Hematopoietic multipotent progenitor cell treated with erythropoietin and hydrocortisone succinate and interleukin-3 and kit ligand, for 6 days (in vitro differentiated cells): ENCODE measurements at regions not wholly inside any gene's neighbourhood (a gene's known extent, or its start where the extent isn't known, plus 50 kb on each side); places are given as distances from the start of the nearest gene placed in this dataset.
A peak's percentile ranks its signal among the peaks of the same experiment; 100 is the strongest.
"Not testable (repeated sequence)": the region's sequence is repeated elsewhere in the genome, so short reads cannot be mapped to it uniquely, and the experiment has no call there.

Source experiments
- DNase-seq: peaks from one replicate; pipeline ENCODE4 v3.0.0-alpha.2; 2015

DNA sequence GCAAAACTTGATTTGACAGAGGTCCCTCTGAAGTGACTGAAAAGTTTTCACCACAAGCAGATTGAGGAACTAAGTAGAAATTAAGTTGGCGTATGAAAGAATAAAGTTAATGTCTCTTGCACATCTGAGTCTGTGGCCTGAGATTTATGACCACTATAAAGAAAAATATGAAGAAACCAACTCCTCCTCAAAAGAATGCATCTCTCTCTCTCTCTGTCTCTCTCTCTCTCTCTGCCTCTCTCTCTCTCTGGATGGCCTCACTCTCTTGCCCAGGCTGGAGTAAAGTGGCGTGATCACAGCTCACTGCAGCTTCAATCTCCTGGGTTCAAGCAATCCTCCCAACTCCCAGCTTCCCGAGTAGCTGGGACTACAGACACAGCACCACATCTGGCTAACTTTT, 55.2 kb downstream of the RPL22L1 start:
- no peak for DNase-seq

GRCh38 chr3:170813266-170813665, 56.7 kb downstream of the RPL22L1 start:
- no peak for DNase-seq

DNA sequence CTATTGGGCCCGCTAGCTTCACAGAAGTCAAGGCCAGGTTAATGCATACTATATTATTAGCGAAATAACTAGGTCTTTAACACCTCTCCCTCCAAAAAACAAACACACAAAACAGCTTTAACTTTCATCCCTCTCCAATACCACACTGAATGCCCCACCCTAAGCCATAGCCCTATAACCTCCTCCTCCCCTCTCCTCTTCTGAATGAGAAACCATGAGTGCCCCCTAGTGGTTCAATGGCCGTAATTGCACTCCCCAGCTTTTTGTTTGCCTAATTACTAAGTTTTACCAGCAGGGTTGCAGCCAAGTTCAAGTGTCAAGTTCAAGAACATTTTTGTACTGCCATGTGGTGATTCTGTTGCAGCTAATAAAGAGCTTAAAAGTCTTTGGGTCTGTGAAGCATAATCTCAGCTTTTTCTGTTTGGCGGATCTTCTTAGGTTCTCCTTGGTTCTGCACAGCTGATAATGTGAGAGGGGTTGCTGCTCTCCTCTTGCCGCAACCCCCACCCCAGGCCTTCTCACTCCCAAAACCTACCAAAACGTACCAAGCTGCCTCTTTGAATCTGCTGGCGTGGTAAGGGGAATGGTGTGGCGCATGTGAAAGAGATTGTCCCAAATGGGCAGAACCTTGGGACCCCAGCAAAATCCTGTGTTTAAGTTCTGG, 57.9 kb downstream of the RPL22L1 start:
- DNase-seq, result peak; percentile 94

DNA sequence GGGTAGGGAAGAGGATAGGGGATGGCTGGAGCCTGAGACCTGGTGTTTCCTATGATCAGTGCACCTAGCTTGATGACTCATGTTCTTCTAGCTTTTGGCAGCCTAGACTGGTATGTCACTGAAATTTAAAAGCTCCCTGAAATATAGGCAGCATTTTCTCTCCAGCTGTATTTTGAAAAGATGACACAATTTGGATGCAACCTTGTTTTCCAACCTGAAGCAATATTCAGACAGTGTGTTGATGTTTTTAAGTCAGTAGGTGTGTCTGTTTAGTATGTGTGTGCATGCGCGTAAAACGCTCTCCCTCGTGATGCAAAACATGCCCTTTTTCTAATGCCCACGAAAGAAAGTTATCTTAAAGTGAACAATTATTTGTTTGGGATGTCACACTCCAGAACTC, 58.5 kb downstream of the RPL22L1 start:
- DNase-seq, result peak; percentile 8

- DNase-seq, result peak; percentile 9
Measured at GRCh38 chr3:170809975-170810357, 60.0 kb downstream of the RPL22L1 start.

DNA sequence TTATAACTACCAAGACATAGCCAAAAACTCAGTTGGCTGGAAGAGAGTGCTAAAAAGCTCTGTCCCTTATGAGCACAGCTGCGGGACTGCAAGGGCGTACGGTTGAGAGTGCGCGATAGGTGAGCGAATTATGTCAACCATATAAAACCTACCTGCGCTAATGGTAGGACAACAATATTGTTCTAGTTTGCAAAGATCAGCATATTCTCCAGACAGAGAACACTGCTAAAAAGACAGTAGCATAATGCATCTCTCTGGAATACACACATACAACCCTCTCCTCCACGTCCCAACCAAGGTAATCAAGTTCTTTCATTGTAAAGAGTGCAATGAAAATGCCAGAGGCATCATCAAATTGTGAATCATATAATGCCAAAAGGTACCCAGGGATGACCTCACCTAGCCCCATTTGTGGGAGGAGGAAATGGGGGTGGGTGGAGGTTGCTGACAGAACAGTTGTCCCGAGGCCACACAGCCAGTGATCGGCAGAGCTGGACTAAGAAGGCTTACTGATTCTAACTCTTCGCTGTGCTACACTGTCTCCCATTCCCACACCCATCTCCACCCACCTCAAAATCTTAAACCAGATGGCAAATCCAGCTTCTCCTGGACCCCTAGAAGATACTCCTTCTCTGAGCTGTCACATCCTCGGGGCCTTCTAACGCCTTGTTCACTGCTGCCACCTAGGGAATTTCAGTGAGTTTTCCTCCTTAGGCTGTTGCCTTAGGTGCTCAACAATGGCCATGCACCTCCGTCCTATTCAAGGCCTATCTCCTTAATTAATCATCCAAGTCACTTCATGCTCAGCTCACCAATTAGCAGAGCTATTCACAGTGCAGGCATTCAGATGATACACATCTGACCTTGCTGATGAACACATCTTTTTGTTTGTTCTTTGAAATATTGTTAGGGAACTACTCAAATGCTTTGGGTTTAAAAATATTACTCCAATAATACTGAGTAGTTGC, 60.7 kb downstream of the RPL22L1 start:
- peak; percentile 86 for DNase-seq

DNA sequence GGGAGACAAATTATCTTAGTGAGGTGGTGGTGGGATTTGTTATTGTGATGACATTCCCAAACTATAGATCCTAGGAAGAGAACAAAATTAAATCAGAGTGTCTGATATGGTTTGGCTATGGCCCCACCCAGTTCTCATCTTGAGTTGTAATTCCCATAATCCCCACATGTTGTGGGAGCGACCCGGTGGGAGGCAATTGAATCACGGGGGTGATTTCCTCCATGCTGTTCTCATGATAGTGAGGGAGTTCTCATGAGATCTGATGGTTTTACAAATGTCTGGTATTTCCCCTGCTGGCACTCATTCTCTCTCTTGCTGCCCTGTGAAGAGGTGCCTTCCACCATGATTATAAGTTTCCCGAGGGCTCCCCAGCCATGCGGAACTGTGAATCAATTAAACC, 62.0 kb downstream of the RPL22L1 start:
- DNase-seq, result no peak

DNA sequence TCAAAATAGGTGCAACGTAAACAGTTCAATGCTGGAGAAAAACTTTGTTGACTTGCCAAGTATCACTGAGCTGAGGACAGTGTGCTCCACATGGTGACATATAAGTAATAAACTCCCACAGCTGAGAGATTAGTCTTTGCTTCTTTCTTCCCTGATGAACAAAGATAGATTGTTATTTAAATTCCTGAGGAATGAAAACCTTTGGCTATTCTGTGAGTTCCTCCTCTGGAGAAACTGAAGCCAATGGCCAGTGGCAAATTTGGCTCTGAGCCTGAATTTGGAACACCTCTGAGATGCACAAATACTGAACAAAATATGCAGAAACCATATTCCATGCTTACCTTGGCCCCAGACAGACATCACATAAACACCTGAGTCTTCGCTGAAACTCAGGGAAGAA, 63.3 kb downstream of the RPL22L1 start:
- DNase-seq, result no peak

- no peak for DNase-seq
Measured at GRCh38 chr3:170806141-170806540, 63.9 kb downstream of the RPL22L1 start.

DNA sequence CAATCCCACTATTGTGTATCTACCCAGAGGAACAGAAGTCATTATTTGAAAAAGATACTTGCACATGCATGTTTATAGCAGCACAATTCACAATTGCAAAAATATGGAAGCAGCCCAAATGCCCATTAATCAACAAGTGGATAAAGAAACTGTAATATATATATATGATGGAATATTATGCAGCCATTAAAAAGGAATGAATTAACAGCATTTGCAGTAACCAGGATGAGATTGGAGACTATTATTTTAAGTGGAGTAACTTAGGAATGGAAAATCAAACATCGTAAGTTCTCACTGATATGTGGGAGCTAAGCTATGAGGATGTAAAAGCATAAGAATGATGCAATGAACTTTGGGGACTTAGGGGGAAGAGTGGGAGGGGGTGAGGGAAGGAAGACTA, 64.7 kb downstream of the RPL22L1 start:
- not testable (repeated sequence) for DNase-seq

GRCh38 chr3:170804634-170805033, 65.4 kb downstream of the RPL22L1 start:
- not testable (repeated sequence) for DNase-seq

DNA sequence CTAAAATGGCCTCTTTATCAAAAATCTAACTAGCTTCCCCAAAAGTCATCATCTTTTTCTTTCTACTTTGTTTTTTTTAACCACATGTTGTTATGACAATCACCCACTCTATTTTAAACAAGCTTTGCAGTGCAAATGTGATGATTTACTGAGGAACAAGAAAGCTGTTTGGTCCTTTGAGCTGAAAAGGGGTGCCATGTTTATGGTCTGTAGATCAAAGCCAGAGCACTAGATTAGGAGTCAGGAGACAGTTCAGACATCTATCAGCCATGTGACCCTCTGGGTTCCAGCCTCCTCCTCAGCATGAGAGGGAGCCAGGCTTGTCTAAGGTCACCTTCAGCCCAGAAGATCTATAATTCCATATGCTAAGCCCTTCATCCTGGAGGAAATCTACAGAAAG, 65.9 kb downstream of the RPL22L1 start:
- no peak for DNase-seq

DNA sequence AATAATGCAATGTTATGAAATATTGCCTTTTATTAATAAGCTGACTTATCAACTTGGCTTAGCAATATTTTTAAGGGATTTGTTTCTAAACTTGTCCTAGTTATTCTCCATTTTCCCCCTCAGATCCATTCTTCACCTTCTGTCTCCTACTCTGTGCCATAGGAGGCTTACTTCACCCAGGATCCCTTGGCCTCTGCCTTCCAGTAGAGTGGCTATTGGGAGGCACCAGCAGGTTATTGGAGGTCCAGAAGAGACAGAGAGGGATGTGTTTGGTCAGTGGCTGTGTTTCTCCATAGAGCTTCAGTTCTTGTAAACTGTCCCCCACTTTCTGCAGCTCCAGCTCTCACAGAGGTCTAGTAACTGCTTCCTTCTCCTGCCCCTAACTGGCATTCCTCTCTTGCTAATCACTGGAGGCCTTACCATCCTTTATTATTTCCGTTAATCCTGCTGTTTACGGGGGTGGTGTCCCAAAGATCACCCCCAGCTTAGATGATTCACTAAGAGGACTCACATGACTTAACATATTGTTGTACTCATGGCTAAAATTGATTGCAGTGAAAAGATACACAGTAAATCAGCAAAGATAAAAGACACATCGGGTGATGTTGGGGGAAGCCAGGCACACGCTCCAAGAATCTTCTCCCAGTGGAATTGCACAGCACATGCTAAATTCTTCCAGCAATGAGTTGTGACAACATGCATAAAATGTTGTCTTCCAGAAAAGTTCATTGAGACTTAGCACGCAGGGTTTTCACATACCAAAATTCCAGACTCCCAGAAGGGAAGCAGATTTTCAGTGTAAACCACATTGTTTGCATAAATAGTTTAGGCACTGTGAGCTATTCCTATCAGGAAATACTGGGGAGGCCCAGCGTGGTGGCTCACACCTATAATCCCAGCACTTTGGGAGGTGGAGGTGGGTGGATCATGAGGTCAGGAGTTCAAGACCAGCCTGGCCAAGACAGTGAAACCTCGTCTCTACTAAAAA, 67.5 kb downstream of the RPL22L1 start:
- no peak for DNase-seq

GRCh38 chr3:170801597-170801996, 68.4 kb downstream of the RPL22L1 start:
- no peak for DNase-seq

DNA sequence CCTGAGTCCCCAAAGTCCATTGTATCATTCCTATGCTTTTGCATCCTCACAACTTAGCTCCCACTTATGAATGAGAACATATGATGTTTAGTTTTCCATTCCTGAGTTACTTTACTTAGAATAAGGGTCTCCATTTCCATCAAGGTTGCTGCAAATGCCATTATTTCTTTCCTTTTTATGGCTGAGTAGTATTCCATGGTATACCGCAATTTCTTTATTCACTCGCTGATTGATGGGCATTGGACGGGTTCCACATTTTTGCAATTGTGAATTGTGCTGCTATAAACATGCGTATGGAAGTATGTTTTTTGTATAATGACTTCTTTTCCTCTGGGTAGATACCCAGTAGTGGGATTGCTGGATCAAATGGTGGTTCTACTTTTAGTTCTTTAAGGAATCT, 69.7 kb downstream of the RPL22L1 start:
- not testable (repeated sequence) for DNase-seq

DNA sequence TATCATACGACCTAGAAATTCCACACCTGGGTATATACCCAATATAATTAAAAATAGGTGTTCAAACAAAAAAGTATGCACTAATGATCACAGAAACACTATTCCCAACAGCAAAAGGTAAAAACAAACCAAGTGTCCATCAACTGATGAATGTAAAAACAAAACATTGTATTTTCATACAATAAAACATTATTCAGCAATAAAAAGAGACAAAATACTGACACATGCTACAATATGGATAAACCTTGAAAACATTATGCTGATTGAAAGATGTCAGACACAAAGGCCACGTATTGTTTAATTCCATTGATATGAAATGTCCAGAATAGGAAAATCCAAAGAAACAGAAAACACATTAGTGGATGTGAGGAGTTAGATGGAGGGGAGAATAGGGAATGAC, 71.0 kb downstream of the RPL22L1 start:
- DNase-seq, result no peak

DNA sequence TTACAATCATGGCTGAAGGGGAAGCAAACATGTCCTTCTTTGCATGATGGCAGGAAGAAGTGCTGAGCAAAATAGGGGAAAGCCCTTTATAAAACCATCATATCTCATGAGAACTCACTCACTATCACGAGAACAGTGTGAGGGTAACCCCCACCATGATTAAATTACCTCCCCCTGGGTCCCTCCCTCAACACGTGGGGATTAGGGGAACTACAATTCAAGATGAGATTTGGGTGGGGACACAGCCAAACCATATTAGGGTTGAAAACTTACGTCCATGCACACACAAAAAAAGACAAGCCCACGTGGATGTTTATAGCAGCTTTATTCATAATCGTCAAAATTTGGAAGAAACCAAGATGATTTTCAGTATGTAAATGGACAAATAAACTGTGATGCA, 72.3 kb downstream of the RPL22L1 start:
- DNase-seq, result no peak

DNA sequence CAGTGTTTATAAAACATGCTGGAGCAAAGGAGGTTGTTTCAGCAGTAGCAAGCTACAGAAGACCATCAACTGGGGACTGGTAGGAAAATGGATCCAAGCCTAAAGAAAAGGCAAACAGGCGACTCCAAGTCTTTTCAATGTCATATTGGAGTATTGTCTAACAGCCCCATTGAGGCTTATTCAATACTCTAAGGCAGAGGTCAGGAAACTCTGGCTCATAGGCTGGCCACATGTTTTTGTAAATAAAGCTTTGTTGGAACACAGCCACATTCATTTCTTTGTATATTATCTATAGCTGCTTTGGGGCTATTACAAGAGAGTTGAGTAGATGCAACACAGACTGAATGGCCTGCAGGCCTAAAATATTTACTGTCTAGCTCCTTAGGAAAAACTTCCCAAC, 77.5 kb downstream of the RPL22L1 start:
- no peak for DNase-seq

DNA sequence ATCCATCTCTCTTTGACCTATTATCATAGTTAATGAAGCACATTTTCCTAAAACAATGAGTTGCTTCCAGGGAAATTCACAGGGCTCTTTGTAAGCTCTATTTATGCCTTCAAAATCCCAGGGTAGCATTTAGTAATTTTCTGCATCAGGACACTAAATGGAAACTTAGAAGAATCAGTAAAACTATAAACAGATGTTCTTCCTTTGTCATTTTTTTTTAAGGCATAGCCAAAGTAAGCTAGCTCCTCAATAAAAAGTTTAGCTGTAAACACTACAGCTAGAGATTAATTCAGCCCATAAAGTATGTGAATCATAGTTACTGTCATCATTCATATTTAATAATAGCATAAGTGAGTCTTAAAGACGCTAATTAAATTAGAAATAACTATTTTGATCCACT, 79.3 kb downstream of the RPL22L1 start:
- DNase-seq, result no peak

DNA sequence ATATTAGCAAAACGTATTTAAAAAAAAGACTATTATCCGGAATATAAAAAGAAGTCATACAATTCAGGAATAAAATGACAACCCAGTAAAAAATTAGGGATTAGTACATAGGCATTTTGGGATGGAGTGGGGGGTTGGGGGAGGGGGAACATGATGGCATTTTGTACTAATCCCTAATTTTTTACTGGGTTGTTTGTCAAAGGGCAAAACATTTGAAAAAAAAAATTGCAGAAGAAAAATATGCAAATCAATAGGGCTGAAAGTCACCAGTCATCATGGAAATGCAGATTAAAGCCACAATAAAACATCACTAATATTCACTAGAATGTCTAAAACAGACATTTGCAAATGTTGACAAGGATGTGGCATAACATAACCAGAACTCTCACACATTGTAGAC, 82.5 kb downstream of the RPL22L1 start:
- DNase-seq, result no peak

DNA sequence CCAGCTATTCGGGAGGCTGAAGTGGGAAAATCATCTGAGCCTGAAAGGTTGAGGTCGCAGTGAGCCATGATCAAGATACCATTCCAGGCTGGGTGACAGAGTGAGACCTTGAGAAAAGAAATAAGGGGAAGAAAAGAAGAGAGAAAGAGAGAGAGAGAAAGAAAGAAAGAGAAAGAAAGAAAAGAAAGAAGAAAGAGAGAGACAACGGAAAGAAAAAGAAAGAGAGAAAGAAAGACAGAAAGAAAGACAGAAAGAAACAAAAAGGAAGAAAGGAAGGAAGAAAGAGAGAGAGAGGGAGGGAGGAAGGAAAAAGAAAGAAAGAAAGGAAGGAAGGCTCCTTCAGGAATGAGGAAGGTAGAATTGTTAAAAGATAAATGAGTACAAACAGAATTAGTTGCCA, 84.5 kb downstream of the RPL22L1 start:
- DNase-seq, result no peak

DNA sequence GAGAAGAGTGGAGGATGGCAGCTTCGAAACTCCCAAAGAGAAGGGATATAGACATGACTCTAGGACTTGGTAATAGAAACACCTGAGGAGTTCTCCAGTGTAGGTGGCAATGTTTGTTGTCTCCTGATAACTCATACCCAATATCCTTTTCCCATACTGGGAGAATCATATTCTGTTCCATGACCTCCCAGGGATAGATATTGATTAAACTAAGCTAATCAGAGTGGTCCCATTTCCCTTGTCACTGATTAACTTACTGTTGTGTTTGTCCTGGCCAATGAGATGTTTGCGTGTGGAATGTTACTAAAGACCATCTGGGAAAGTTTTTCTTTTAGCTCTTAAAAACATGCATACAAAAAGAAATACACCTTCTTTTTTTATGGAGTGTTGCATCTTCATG, 85.6 kb downstream of the RPL22L1 start:
- DNase-seq, result no peak

GRCh38 chr3:170780955-170781354, 89.0 kb downstream of the RPL22L1 start:
- no peak for DNase-seq
